Limb (tissue), 2 donors: ENCODE measurements at regions not wholly inside any gene's neighbourhood (a gene's known extent, or its start where the extent isn't known, plus 50 kb on each side); places are given as distances from the start of the nearest gene placed in this dataset.
A peak's percentile ranks its signal among the peaks of the same experiment; 100 is the strongest.

Source experiments
- DNase-seq, 2 donors: peaks; one replicate each; pipeline ENCODE4 v3.0.0-alpha.2; 2016; ENCODE audit errors: extremely low spot score in 2 of 2

DNA sequence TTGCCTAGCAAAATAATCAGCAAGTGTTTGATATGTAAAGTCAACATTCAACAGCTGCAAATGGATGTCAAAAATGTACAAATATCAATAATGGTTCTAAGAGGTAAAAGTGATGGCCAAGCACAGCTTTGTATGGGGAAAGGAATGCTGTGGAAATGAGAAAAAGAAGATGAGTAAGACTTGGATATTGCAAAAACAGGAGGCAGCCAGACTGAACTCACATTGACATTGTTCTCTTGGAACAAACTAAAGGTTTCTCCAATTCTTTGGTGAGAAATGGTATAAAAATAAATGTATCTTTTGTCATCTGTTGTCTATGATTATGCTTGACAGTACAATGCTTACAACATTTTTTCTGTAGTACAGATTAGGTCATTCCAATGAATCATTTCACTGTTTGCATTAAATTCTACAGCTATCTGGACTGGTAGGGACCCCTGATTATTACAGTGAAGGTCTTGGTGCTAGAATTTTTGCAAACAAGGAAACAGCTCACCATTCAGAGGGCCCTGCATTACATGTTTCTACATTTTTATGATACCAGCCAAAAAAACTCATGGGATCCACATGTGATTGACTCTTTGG lies 465.7 kb downstream of the NOVA1 start:
- DNase-seq: no peak

GRCh38 chr14:26130690-26131089 lies 467.1 kb downstream of the NOVA1 start:
- no peak for DNase-seq

DNA sequence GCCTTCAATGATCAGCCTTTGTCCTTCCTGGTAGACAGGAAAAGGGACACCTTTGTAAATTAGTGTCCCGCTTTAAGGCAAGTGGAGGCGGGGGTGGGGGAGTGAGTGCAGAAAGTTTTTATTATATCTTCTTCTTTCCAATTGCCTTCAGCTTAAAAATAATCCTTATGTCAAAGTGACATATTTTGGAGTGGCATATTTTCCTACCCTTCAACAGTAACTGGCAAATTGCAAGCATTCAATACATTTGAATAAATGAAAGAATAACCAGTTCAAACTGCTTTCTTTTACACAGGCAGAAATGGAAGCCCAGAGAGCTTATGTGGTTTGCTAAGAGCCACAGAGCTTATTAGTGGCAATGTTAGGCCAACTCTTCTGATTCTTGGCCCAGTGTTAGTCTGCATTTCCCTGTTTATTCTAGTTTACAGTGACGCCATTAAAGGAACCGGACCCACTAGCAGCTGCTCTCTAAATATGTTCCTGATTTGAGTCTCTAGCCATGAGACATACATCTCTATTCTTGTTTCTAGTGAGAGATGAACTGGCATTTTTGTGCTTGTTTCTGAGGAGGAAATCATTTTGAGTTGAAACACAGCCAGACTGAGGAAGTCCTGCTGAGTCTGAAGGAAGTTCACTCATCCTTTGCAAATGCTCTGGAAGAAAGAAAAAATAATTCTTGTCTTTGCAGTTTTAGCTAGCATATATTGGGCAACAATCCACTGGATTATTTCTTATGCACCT lies 468.7 kb downstream of the NOVA1 start:
- DNase-seq: peak in 1 of 2 donors; percentile 29

GRCh38 chr14:26124896-26125438 lies 472.9 kb downstream of the NOVA1 start:
- DNase-seq: no peak

DNA sequence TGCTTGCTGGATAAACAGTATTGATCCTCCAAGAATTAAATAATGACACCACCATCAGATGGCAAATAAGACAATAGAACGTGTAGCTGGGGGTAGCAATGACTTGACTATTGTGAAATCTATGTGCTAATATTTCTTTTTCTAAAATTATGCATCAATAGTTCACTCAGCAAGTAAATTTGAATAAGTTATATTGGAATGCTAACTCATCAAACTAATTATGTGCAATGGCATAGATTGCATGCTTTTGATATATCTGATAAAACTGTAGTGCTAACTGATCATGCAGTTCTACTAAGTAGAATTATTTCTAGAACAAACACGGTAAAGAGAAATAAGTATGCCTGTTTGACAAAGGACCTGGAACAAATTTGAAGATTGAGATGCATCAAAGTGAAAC lies 474.4 kb downstream of the NOVA1 start:
- no peak for DNase-seq

DNA sequence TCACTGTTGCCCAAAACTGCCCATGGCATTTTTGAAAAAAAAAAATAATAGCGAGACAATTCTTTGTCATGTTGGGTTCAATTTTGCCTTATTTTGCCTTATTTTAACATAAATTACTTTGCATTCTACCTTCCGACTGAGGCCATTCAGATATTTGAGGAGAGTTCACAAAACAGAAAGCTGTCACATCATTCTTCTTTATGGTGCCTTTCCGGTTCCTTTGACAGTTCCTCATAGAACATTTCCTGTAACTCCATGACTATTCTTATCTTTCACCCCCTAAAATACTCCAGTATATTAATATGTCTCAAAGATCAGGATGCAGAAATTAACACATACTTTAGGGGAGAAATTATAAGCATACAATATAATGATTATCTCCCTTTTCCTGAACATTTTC lies 476.7 kb downstream of the NOVA1 start:
- no peak for DNase-seq

DNA sequence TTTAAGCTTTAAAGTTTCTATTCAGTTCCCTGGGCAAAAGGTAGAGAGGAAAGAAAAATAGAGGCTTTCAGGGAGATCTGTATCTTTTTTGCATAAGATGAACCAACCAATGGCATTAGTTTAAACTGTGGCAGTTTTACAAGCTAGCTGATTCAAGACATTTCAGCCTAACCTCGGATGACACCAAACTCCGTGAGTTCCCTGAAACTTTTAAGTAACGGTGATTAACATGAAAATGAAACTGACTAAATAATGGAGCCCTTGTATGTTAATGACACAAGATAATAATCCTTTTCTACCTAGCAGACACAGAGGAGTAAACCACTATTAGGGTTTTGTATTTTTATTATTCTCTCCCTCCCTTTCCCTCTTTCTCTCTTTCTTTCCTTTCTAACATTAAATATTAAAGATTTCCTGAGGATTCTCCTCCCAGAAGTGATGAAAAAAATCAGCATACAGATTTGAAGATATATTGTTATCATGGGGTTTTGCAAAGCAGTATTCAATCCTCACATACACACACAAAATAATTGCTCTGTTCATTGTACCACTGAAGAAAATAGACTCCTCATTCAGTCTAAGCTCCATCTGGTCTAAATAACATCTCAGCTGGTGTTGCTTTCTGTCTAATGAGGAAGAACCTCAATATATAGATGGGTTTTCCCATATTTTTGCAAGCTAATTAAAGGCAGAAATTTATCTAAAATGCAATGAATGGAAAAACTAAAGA lies 483.8 kb downstream of the NOVA1 start:
- DNase-seq: no peak

GRCh38 chr14:26104717-26105116 lies 493.1 kb downstream of the NOVA1 start:
- no peak for DNase-seq

DNA sequence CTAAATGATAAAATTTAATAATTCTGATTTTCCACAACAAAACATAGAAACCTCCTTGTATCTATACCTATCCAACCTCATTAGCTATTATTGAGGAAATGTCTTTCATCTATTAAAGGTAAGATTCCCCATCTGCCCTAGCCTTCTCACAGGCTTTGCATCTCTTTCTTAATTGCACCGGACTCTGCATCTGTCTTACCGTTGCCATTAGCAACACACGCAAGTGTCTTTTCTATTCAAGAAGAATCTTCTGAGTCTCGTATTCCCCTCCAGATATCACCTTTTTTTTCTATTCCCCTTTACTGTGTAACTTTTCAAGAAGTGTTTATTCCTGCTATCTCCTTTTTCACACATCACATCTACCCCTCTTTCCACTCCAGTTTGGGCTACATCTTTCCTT lies 500.0 kb downstream of the NOVA1 start:
- DNase-seq: no peak

GRCh38 chr14:26088275-26088674 lies 509.6 kb downstream of the NOVA1 start:
- no peak for DNase-seq

GRCh38 chr14:26081043-26081442 lies 516.8 kb downstream of the NOVA1 start:
- DNase-seq: no peak

DNA sequence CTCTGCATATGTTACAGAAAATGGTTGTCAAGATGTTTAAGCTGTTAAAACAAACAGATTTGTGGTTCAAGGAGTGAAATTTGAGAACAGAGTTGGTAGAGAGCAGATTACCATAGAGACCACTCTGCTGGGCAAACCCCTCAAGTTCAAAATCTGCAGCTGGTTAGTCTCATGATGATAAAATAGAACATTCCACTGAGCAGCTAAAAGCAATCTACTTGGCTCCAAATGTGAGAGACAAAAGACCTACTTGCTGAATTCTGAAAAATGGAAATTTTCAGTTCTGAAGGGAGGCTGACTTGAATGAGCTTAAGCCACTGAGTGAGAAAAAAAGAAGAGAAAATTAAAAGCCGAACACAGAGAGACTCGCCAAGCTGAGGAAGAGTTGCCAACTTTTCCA lies 519.3 kb downstream of the NOVA1 start:
- peak in 1 of 2 donors; percentile 8 for DNase-seq

DNA sequence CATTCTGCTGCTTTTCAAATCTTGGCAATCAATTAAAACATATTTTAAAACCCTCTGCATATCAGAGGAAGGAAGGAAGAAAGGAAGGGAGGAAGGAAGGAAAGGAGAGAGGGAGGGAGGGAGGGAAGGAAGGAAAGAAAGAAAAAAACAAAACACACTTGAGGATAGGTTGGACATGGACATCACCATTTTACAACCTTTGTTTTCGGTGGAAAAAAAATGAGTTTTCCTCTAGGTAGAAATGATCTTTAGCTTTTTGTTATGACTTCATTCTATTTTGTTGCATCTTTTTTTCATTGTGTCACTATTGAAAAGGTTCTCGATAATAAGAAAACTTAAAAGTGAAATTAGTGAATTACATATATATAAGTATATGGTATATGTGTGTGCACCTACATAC lies 522.9 kb downstream of the NOVA1 start:
- no peak for DNase-seq

DNA sequence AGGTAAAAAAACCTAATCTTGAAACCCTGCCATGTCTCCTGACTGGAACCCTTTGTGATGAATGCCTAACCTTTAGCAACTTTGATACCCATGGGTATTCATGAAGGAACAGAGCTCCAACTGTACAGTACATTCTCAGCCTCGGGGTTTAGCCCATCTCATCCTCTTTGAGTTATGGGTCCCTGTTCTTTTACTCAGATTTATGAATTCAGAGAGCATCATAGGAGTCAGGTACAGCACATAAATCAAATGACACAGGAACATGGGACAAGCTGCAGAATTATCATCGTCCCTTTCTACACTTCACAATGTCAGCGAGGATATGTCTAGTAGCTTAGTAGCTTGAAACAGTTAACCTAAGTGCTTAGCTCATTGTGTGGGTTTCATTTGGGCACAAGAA lies 527.4 kb downstream of the NOVA1 start:
- no peak for DNase-seq

GRCh38 chr14:26067786-26068459 lies 529.9 kb downstream of the NOVA1 start:
- DNase-seq: peak in 1 of 2 donors; percentile 5

- DNase-seq: peak in 1 of 2 donors; percentile 6
These were observed 530.5 kb downstream of the NOVA1 start for GRCh38 chr14:26067341-26067740.

- no peak for DNase-seq
These were observed 541.7 kb downstream of the NOVA1 start for GRCh38 chr14:26056036-26056616.

GRCh38 chr14:26032348-26032747 lies 565.5 kb downstream of the NOVA1 start:
- no peak for DNase-seq

GRCh38 chr14:26026384-26026783 lies 571.4 kb downstream of the NOVA1 start:
- no peak for DNase-seq

- DNase-seq: no peak
These were observed 573.9 kb downstream of the NOVA1 start for GRCh38 chr14:26023967-26024366.

DNA sequence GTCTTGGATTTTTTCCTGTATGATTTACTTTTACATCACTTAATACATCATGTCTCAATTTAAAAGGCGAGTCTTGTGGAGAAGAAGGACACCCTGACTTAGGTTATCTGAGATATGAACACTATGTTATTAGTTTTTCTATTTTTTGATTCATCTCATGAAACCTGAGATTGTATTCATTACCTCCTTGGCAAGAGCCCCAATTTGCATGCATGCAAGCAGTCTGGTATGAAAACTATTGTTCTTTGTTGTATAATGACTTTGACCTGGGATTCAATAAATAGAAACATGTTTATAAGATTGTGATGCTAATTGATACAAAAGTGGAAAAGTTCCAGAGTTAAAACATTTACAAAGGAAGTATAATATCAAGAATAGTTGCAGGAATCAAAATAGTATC lies 576.1 kb downstream of the NOVA1 start:
- no peak for DNase-seq
